ENCODE measurements at regions not wholly inside any gene's neighbourhood (a gene's known extent, or its start where the extent isn't known, plus 50 kb on each side); places are given as distances from the start of the nearest gene placed in this dataset.

- DNase-seq (ENCODE audit: low read depth), result no peak
- no peak overlapping the region for H3K4me3 ChIP-seq (ENCODE audit: low read length)
- no peak for TF ChIP-seq CTCF (conservative IDR thresholded peaks at IDR 0.05; ENCODE audit: low read length)
These were observed 405.1 kb upstream of the PTGER4 start for GRCh38 chr5:40274568-40274967.

- TF ChIP-seq CTCF (conservative IDR thresholded peaks at IDR 0.05; ENCODE audit: low read length), result no peak
- no peak for DNase-seq (ENCODE audit: low read depth)
- no peak overlapping the region for H3K4me3 ChIP-seq (ENCODE audit: low read length)
These were observed 405.8 kb upstream of the PTGER4 start for GRCh38 chr5:40273936-40274335.

- no peak for DNase-seq (ENCODE audit: low read depth)
- no peak overlapping the region for H3K4me3 ChIP-seq (ENCODE audit: low read length)
- TF ChIP-seq CTCF (conservative IDR thresholded peaks at IDR 0.05; ENCODE audit: low read length), result no peak
These were observed 408.2 kb upstream of the PTGER4 start for GRCh38 chr5:40271476-40271875.

GRCh38 chr5:40270274-40270845 is 409.4 kb upstream of the PTGER4 start:
- no peak for DNase-seq (ENCODE audit: low read depth)
- no peak for TF ChIP-seq CTCF (conservative IDR thresholded peaks at IDR 0.05; ENCODE audit: low read length)
- H3K4me3 ChIP-seq (ENCODE audit: low read length), result no peak overlapping the region

GRCh38 chr5:40268088-40268487 is 411.6 kb upstream of the PTGER4 start:
- no peak for TF ChIP-seq CTCF (conservative IDR thresholded peaks at IDR 0.05; ENCODE audit: low read length)
- H3K4me3 ChIP-seq (ENCODE audit: low read length), result no peak overlapping the region
- no peak for DNase-seq (ENCODE audit: low read depth)

- H3K4me3 ChIP-seq (ENCODE audit: low read length), result no peak overlapping the region
These were observed 412.8 kb upstream of the PTGER4 start for GRCh38 chr5:40266952-40267351.

More at GRCh38 chr5:40266952-40267351, 412.8 kb upstream of the PTGER4 start:
- no peak for DNase-seq (ENCODE audit: low read depth)
- no peak for TF ChIP-seq CTCF (conservative IDR thresholded peaks at IDR 0.05; ENCODE audit: low read length)
